ENCODE measurements at regions not wholly inside any gene's neighbourhood (a gene's known extent, or its start where the extent isn't known, plus 50 kb on each side); places are given as distances from the start of the nearest gene placed in this dataset.

DNA sequence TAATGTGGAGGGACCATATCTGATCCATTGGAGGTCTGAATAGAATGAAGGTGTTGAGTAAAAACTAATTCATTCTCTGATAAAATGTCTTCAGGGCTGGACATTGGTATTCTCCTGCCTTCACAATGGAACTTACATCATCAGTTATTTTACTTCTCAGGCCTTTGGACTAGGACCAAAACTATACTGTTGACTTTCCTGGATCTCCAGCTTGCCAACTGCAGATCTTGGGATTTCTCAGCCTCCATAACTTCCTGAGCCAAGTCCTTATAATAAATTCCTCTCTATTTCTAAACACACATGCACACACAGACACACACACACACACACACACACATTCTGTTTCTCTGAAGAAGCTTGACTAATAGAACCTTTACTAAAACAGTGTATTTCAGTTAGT lies 1858.6 kb upstream of the ADGRL3 start:
- no peak for DNase-seq
- H3K36me3 ChIP-seq, result no peaks in the 10 kb centered on the region
- ATAC-seq, result no peak
- H3K4me3 ChIP-seq, result no peak overlapping the region
- H3K4me1 ChIP-seq, result no peaks in the 10 kb centered on the region
- TF ChIP-seq CTCF (IDR thresholded peaks at IDR 0.05) (no peak), POLR2A (IDR thresholded peaks at IDR 0.05) (no peak)
- no peaks in the 10 kb centered on the region for H3K9me3 ChIP-seq
- no peaks in the 10 kb centered on the region for H3K27me3 ChIP-seq
- H3K27ac ChIP-seq, result no peak overlapping the region
- intact Hi-C loops (cut with DNase I), result no loop called here

DNA sequence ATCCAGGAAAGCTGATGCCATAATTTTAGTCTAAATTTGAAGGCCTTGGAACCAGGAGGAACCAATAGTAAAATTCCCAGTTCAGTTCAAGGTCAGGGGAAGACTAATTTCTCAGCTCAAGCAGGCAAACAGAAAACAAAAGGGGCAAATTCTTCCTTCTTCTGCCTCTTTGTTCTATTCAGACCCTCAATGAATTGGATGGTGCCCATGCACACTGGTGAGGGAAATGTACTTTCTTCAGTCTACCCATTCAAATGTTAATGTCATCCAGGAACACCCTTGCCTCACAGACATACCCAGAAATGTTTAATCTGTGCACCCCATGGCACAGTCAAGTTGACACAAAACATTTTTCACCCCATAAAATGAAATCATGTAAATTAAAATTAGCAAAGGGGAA lies 1851.2 kb upstream of the ADGRL3 start:
- ATAC-seq, result no peak
- no peak for DNase-seq
- H3K36me3 ChIP-seq, result no peaks in the 10 kb centered on the region
- TF ChIP-seq CTCF (IDR thresholded peaks at IDR 0.05), result no peak
- TF ChIP-seq POLR2A (IDR thresholded peaks at IDR 0.05), result no peak
- no peaks in the 10 kb centered on the region for H3K4me1 ChIP-seq
- H3K27ac ChIP-seq, result no peak overlapping the region
- H3K9me3 ChIP-seq, result no peaks in the 10 kb centered on the region
- H3K4me3 ChIP-seq, result no peak overlapping the region
- intact Hi-C loops (cut with DNase I), result no loop called here
- no peaks in the 10 kb centered on the region for H3K27me3 ChIP-seq

GRCh38 chr4:59369229-59369628 lies 1830.9 kb upstream of the ADGRL3 start:
- no peak for ATAC-seq
- Histone ChIP-seq H3K9me3 (no peaks in the 10 kb centered on the region), H3K27ac (no peak overlapping the region), H3K36me3 (no peaks in the 10 kb centered on the region), H3K4me3 (no peak overlapping the region), H3K4me1 (no peaks in the 10 kb centered on the region), H3K27me3 (no peaks in the 10 kb centered on the region)
- no peak for DNase-seq
- TF ChIP-seq POLR2A (IDR thresholded peaks at IDR 0.05), result no peak
- TF ChIP-seq CTCF (IDR thresholded peaks at IDR 0.05), result no peak
- intact Hi-C loops (cut with DNase I), result no loop called here

- 71 to 83% (median 79%) methylated on average over 3 of the region's 3 CpGs for WGBS, 4 donors
- TF ChIP-seq CTCF (IDR thresholded peaks at IDR 0.05) (no peak), POLR2A (IDR thresholded peaks at IDR 0.05) (no peak)
- H3K9me3 ChIP-seq, result peaks cover 0 to 3% (median 0%) of the 10 kb centered on the region in 12 donors
- ATAC-seq (no peak), DNase-seq (no peak)
- H3K36me3 ChIP-seq, result no peaks in the 10 kb centered on the region
- no peak overlapping the region for H3K27ac ChIP-seq
- H3K27me3 ChIP-seq, result no peaks in the 10 kb centered on the region
- no peaks in the 10 kb centered on the region for H3K4me1 ChIP-seq
- no peak overlapping the region for H3K4me3 ChIP-seq
- intact Hi-C loops (cut with DNase I), result no loop called here
These were observed 1825.7 kb upstream of the ADGRL3 start for GRCh38 chr4:59374416-59374815.

Measured in heart left ventricle (tissue), 16 donors.